SJCRH30 (cell line): ENCODE measurements at regions not wholly inside any gene's neighbourhood (a gene's known extent, or its start where the extent isn't known, plus 50 kb on each side); places are given as distances from the start of the nearest gene placed in this dataset.

Experiments used
- DNase-seq, 2 experiments: peaks; one replicate each; pipeline ENCODE4 v3.0.0-alpha.2; 2015 to 2020
- H3K27ac ChIP-seq: fragments of 250-450 bp; sonication (Bioruptor Pico); 2 replicates; pipeline ENCODE4 v1.5.1; 2020; ENCODE audit warnings: mild to moderate bottlenecking, moderate library complexity
- H3K27me3 ChIP-seq: fragments of 250-450 bp; sonication (Bioruptor Pico); 2 replicates; pipeline ENCODE4 v1.5.1; 2020; ENCODE audit warnings: mild to moderate bottlenecking, moderate library complexity
- H3K36me3 ChIP-seq: fragments of 250-450 bp; sonication (Bioruptor Pico); 2 replicates; pipeline ENCODE4 v1.5.1; 2020; ENCODE audit warnings: mild to moderate bottlenecking, moderate library complexity
- H3K4me1 ChIP-seq: fragments of 250-450 bp; sonication (Bioruptor Pico); 2 replicates; pipeline ENCODE4 v1.5.1; 2020; ENCODE audit warnings: mild to moderate bottlenecking, moderate library complexity
- H3K4me3 ChIP-seq: fragments of 250-450 bp; sonication (Bioruptor Pico); 2 replicates; pipeline ENCODE4 v1.5.1; 2020; ENCODE audit warnings: mild to moderate bottlenecking, moderate library complexity
- H3K9me3 ChIP-seq: fragments of 250-450 bp; sonication (Bioruptor Pico); replicated peaks from 2 replicates; pipeline ENCODE4 v1.5.1; 2020; ENCODE audit warnings: mild to moderate bottlenecking, moderate library complexity

DNA sequence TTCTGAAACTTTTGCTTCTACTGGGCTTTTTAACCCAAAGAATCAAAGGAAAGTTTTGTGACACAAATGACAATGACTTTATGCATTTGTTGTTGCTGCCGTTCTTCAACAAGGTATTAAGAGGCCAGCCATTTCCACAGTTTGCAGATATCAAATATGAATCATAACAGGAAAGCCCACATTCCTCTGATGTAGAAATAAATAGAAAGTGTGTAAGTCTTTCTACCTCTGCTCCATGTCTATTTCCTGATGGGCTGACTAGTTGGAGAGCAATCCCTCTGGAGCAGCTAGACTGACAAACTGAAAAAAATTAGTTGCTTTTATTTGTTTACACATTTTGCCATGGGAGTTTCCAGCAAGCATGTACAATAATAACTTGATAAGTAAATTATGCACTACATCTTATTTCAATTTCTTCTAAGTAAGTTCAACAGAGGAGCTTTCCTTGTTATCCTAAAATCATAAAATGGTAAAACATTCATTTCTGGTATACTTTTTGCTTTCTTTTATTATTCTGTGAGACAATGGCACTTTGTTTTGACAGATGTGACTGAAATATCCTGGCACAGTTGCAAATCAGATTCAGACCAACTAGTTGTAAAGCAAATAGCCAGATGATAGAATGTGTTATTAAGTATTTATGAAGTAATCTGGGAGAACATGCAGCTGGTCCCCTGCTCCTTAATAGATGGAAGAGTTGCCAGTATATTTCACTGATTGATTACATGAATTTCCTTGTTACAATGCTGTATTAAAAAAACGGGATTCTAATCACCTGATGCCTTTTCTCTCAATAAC, 266.7 kb downstream of the METTL4 start:
- no peaks in the 10 kb centered on the region for H3K27me3 ChIP-seq
- H3K4me1 ChIP-seq = peaks cover 3% of the 10 kb centered on the region
- no peaks in the 10 kb centered on the region for H3K9me3 ChIP-seq
- H3K27ac ChIP-seq = no peak overlapping the region
- no peaks in the 10 kb centered on the region for H3K36me3 ChIP-seq
- no peak for DNase-seq
- no peak overlapping the region for H3K4me3 ChIP-seq

DNA sequence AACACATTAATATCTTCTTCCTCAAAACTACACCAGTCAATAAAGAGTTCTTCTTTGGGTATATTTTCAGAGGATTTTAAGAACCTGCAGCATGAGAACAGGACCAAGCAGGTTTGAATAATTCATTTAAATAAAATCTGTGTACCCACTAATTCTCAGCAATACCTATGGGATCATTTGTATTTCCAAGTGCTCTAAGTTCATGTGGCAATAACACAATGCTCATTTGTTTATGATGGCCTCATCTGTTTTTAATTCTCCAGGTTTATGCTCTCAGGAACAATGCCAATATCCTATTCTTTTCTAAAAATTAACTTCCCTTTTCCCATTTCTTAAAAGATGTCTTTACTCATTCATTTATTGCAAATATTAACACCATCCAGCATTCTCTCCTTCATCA, 264.7 kb downstream of the METTL4 start:
- Histone ChIP-seq H3K4me1 (peaks cover 3% of the 10 kb centered on the region), H3K9me3 (no peaks in the 10 kb centered on the region), H3K27ac (no peak overlapping the region), H3K27me3 (no peaks in the 10 kb centered on the region), H3K36me3 (no peaks in the 10 kb centered on the region), H3K4me3 (no peak overlapping the region)
- DNase-seq = no peak

DNA sequence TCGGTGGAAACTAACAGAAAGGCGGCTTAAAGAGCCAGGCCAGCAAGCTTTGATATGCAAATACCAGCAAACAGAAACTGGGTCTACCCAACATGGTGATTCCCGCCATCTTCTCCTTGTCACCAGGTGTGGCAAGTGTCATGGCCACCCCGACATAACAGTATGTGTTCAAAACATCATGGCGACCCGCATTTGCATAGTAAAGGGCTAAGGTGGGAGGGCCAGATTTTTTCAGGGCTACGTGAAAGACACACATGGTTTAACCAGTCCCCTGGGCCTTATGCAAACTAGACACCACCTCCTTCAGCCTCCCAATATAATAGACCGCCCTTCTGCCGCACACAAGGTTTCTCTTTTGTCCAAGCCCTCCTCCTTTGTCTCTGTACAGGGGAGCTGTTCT, 260.4 kb downstream of the METTL4 start:
- DNase-seq = no peak
- no peak overlapping the region for H3K4me3 ChIP-seq
- H3K36me3 ChIP-seq = no peaks in the 10 kb centered on the region
- H3K9me3 ChIP-seq = no peaks in the 10 kb centered on the region
- no peaks in the 10 kb centered on the region for H3K27me3 ChIP-seq
- H3K27ac ChIP-seq = no peak overlapping the region
- no peaks in the 10 kb centered on the region for H3K4me1 ChIP-seq

DNA sequence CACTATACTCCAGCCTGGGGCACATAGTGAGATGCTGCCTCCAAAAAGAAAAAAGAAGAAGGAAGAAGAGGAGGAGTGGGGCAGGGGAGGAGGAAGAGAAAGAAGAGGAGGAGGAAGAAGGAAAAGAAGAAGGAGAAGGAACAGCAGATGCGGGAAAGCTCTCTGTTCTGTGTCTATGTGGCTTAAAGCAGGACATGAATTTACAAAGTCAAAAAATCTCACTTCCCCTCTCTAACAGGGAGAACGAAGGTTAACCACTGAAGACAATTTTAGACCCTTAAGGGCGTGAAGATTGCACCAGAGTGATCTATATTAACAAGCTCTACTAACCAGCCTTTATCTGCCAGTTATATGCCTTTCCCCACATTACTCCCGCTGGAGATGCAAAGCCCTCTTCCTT, 258.9 kb downstream of the METTL4 start:
- H3K36me3 ChIP-seq = no peaks in the 10 kb centered on the region
- no peak overlapping the region for H3K4me3 ChIP-seq
- no peaks in the 10 kb centered on the region for H3K4me1 ChIP-seq
- H3K27me3 ChIP-seq = no peaks in the 10 kb centered on the region
- DNase-seq = no peak
- H3K27ac ChIP-seq = no peak overlapping the region
- no peaks in the 10 kb centered on the region for H3K9me3 ChIP-seq

- no peaks in the 10 kb centered on the region for H3K4me1 ChIP-seq
- no peak overlapping the region for H3K4me3 ChIP-seq
- no peaks in the 10 kb centered on the region for H3K27me3 ChIP-seq
- no peak overlapping the region for H3K27ac ChIP-seq
- H3K36me3 ChIP-seq = no peaks in the 10 kb centered on the region
- H3K9me3 ChIP-seq = no peaks in the 10 kb centered on the region
- no peak for DNase-seq
Observed at GRCh38 chr18:2313332-2313731, 258.0 kb downstream of the METTL4 start.

GRCh38 chr18:2316082-2316750, 255.1 kb downstream of the METTL4 start:
- H3K4me3 ChIP-seq = no peak overlapping the region
- H3K36me3 ChIP-seq = no peaks in the 10 kb centered on the region
- DNase-seq = no peak
- no peaks in the 10 kb centered on the region for H3K9me3 ChIP-seq
- H3K4me1 ChIP-seq = no peaks in the 10 kb centered on the region
- H3K27me3 ChIP-seq = no peaks in the 10 kb centered on the region
- no peak overlapping the region for H3K27ac ChIP-seq

DNA sequence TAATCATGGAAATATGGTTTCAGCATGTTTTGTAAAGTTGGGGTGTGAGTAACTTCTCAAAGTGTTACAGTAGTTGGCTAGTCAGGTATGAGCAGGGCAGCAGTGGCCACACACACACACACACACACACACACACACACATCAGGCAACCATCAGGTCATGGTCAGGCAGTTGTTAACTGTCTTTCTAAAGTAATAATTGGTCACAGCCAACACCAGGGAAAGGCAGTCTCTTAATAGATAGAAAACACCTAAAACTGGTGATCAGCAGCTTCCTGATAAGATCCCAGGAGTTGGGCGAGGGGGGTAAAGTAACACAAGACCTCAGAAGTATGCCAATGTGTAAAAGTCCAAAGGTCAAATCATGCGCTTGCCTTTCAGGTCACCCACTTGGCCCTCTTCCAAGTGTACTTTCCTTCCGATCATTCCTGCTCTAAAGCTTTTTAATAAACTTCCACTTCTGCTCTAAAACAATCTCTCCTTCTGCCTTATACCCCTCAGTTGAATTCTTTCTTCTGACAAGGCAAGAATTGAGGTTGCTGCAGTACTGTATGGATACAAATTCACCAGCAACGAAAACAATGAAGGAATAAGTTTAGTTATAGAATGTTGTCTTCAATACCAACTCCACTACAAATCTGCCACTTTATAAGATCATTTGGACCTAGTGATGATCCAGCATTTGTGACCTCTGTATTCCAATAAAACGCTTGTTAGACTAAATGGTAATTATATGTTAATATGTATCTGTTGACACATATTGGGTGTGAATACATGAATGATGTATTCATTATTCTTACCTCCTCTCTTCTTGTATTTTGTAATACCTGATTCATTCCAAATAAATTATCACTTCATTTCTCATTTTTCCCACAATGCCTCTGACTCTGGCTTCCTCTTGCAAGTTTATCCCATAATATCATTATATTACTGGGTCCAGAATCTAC, 254.3 kb downstream of the METTL4 start:
- no peaks in the 10 kb centered on the region for H3K27me3 ChIP-seq
- H3K4me1 ChIP-seq = no peaks in the 10 kb centered on the region
- no peak for DNase-seq
- no peaks in the 10 kb centered on the region for H3K9me3 ChIP-seq
- H3K4me3 ChIP-seq = no peak overlapping the region
- no peak overlapping the region for H3K27ac ChIP-seq
- no peaks in the 10 kb centered on the region for H3K36me3 ChIP-seq

DNA sequence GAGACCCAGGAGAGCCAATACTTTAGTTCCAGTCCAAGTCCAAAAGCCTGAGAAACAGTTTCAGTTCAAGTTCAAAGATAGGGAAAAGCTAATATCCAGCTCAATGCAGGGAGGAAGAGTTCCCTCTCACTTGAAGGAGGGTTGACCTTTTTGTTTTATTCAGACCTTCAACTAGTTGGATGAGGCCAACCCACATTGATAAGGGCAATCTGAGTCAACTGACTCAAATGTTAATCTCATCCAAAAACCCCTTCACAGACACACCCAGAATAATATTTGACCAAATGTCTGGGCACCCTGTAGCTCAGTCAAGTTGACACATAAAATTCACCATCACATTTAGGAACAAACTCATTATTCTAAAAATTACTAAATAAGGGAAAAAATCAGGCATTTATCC, 246.8 kb downstream of the METTL4 start:
- H3K36me3 ChIP-seq = no peaks in the 10 kb centered on the region
- DNase-seq = no peak
- no peaks in the 10 kb centered on the region for H3K27me3 ChIP-seq
- no peak overlapping the region for H3K27ac ChIP-seq
- H3K4me3 ChIP-seq = no peak overlapping the region
- H3K4me1 ChIP-seq = no peaks in the 10 kb centered on the region
- peaks cover 3% of the 10 kb centered on the region; the same call in 1 of the 2 replicates for H3K9me3 ChIP-seq

DNA sequence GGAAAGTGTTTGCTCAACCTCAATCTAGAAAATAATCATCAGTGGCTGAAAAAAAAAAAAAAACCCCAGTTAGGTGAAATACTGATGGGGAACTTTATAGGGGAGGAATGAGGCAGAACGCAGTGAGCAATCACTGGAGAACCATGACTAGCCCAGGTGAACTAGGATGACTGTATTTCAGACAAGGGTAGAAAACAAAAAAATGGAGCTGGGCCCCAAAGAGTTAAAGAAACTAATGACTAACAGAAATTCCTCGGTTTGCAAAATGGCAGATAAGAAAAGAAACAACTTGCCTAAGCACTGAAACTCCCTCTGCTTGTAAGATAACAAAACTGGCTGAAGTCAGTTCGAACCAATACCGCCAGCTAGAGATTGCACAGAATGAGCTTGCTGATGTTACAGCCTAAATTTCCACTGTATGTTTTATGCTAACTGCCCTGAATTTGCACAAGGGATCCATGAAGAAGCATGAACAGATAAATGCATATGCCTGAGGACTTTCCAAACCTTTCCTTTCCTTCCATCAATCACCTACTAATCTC, 245.9 kb downstream of the METTL4 start:
- Histone ChIP-seq H3K4me1 (no peaks in the 10 kb centered on the region; the same call in 1 of the 2 replicates), H3K36me3 (no peaks in the 10 kb centered on the region), H3K9me3 (peaks cover 3% of the 10 kb centered on the region; the same call in 1 of the 2 replicates), H3K27me3 (no peaks in the 10 kb centered on the region), H3K27ac (no peak overlapping the region), H3K4me3 (no peak overlapping the region)
- no peak for DNase-seq

- no peak overlapping the region for H3K27ac ChIP-seq
- peaks cover 3% of the 10 kb centered on the region for H3K4me1 ChIP-seq
- H3K9me3 ChIP-seq = peaks cover 3% of the 10 kb centered on the region; the same call in 1 of the 2 replicates
- no peak overlapping the region for H3K4me3 ChIP-seq
- DNase-seq = no peak
- H3K36me3 ChIP-seq = no peaks in the 10 kb centered on the region
- no peaks in the 10 kb centered on the region for H3K27me3 ChIP-seq
Observed at GRCh38 chr18:2325933-2326332, 245.4 kb downstream of the METTL4 start.

- H3K36me3 ChIP-seq = no peaks in the 10 kb centered on the region
- peak; percentile 16 to 52 for DNase-seq
- no peak overlapping the region for H3K4me3 ChIP-seq
- H3K27ac ChIP-seq = no peak overlapping the region; the same call in 1 of the 2 replicates
- H3K9me3 ChIP-seq = peaks cover 3% of the 10 kb centered on the region; the same call in 1 of the 2 replicates
- H3K4me1 ChIP-seq = peaks cover 12% of the 10 kb centered on the region
- H3K27me3 ChIP-seq = no peaks in the 10 kb centered on the region
Observed at GRCh38 chr18:2326999-2327398, 244.3 kb downstream of the METTL4 start.

GRCh38 chr18:2330764-2331163, 240.5 kb downstream of the METTL4 start:
- H3K9me3 ChIP-seq = no peaks in the 10 kb centered on the region
- H3K4me1 ChIP-seq = peaks cover 16% of the 10 kb centered on the region
- no peaks in the 10 kb centered on the region for H3K27me3 ChIP-seq
- H3K4me3 ChIP-seq = no peak overlapping the region
- H3K36me3 ChIP-seq = no peaks in the 10 kb centered on the region
- DNase-seq = peak in 1 of 2 experiments; percentile 25
- peak overlapping the region; percentile 90 for H3K27ac ChIP-seq

DNA sequence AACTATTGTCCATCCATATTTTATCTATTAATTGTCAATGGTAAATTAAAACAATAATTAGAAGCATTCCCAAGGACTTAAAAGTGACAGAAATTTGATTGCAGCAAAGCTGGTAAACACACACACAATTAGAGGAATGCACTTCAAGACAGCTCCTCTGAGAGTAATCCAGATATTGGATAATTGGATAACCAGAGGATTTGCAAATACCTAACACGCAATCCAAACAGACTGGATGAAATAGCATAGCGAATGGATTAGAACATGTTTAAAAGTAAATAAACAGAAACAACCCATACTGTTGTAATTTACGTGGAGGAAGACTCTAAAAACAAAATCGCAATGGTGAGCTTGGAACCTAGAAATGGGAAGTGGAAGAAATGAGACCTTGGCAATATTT, 239.8 kb downstream of the METTL4 start:
- Histone ChIP-seq H3K4me1 (peaks cover 16% of the 10 kb centered on the region), H3K36me3 (no peaks in the 10 kb centered on the region), H3K4me3 (peak overlapping the region; percentile 4; the same call in 1 of the 2 replicates), H3K27ac (peak overlapping the region; percentile 90), H3K9me3 (no peaks in the 10 kb centered on the region), H3K27me3 (no peaks in the 10 kb centered on the region)
- peak in 1 of 2 experiments; percentile 55 for DNase-seq

DNA sequence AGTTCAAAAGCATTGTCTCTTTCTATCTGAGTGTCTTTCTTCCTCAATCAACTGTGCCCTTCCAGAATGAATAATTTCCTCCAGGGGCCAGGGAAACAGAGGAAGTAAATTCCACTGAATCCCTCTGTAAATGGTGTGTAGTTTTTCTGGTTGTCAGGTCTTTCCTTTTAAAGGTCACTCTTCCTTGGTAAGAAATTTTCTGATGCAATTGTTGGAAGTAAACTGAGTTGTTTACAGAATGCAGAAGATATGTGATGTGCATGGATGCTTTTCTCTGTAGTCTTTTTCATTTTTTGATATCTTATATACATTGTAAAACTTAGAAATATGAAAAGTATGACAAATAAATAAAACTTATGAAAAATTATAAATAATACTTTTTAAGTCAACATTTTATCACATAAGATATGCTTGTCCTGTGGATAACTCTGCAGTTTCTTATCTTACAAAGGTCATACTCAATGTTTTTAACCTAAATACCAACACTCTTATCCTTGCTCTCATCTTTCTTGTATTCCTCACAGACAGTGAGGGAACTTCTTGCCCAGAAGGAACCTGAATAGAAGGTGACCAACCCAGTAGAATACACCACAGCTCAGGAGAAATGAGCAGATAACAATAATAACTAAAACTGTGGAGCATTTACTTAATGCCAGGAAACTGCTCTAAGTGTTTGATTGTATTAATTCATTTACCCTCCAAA, 234.5 kb downstream of the METTL4 start:
- Histone ChIP-seq H3K27me3 (no peaks in the 10 kb centered on the region), H3K4me3 (no peak overlapping the region), H3K27ac (no peak overlapping the region), H3K36me3 (no peaks in the 10 kb centered on the region), H3K4me1 (peaks cover 5% of the 10 kb centered on the region; the same call in 1 of the 2 replicates), H3K9me3 (no peaks in the 10 kb centered on the region)
- no peak for DNase-seq
